ENCODE measurements at regions not wholly inside any gene's neighbourhood (a gene's known extent, or its start where the extent isn't known, plus 50 kb on each side); places are given as distances from the start of the nearest gene placed in this dataset.

DNA sequence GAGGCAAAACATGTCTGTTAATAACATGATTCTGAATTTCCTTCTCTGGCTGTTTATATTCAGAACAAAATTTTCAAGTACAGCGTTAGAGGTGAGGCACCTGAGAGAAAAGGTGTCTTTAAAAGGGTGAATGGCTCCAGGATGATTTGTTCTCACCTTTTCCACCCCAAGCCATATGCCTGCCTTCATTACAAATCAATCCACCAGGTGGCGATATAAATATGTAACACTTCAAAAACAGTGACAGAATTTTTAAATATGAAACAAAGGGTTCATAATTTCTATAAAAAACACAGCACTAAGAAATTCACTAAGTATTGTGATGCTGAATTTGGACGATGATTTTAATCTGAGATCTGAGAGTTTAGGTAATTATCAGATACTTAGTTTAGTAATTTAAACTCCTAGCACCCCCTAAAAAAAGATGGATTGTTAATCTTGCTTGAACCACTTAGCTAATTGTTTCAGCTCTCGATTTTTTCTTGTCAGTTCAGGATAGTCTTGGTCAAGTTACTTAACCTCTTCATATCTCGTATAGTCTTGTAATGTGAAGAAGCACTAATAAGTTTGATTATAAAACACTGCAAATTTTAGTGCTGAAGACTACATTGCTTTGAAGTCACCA lies 528.8 kb downstream of the CPS1 start:
- DNase-seq, result no peak
- no peak overlapping the region for H3K27ac Mint-ChIP-seq
- no peaks in the 10 kb centered on the region for H3K36me3 Mint-ChIP-seq (ENCODE audit: low read depth)
- no peak overlapping the region for H3K4me3 Mint-ChIP-seq
- intact Hi-C loops (cut with micrococcal nuclease), result no loop called here
- no peaks in the 10 kb centered on the region for H3K4me1 Mint-ChIP-seq
- ChIA-PET POLR2A (no interaction called here), CTCF (interaction anchor here (0.6 to 1.1 kb wide), 4 partner anchors 11 to 1482 kb away, joined by 3 to 4 read pairs (median 3); no protein-coding TSS in a partner anchor)
- TF ChIP-seq, protein P1, sequence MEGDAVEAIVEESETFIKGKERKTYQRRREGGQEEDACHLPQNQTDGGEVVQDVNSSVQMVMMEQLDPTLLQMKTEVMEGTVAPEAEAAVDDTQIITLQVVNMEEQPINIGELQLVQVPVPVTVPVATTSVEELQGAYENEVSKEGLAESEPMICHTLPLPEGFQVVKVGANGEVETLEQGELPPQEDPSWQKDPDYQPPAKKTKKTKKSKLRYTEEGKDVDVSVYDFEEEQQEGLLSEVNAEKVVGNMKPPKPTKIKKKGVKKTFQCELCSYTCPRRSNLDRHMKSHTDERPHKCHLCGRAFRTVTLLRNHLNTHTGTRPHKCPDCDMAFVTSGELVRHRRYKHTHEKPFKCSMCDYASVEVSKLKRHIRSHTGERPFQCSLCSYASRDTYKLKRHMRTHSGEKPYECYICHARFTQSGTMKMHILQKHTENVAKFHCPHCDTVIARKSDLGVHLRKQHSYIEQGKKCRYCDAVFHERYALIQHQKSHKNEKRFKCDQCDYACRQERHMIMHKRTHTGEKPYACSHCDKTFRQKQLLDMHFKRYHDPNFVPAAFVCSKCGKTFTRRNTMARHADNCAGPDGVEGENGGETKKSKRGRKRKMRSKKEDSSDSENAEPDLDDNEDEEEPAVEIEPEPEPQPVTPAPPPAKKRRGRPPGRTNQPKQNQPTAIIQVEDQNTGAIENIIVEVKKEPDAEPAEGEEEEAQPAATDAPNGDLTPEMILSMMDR (IDR thresholded peaks at IDR 0.05), result no peak
- no peak for ATAC-seq (ENCODE audit: low read depth)
- H3K9me3 Mint-ChIP-seq, result no peaks in the 10 kb centered on the region
- no peaks in the 10 kb centered on the region for H3K27me3 Mint-ChIP-seq

DNA sequence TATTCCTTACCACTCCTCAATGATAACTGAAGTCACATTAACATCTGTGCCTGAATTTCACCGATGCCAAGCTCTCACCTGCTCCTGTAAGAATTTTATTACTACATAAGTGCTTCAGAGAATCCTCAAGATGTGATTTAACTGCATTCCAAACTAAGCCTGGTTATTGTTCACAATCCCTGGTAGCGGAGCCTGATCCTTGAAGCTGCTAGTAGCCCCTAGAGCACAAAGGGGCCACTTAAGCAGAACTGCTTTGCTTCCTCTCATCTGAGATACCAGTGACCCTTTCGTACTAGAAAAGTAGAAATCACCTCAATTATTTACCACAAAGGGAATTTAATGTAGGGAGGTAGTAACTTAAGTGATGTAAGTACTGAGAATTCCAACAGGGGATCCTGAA lies 529.6 kb downstream of the CPS1 start:
- no peaks in the 10 kb centered on the region for H3K27me3 Mint-ChIP-seq
- no peaks in the 10 kb centered on the region for H3K36me3 Mint-ChIP-seq (ENCODE audit: low read depth)
- no peak overlapping the region for H3K4me3 Mint-ChIP-seq
- no peak overlapping the region for H3K27ac Mint-ChIP-seq
- ChIA-PET POLR2A (no interaction called here), CTCF (interaction anchor here (1.1 kb wide), 1 partner anchor 1481 kb away, joined by 4 read pairs; no protein-coding TSS in a partner anchor)
- intact Hi-C loops (cut with micrococcal nuclease), result no loop called here
- ATAC-seq (ENCODE audit: low read depth) (no peak), DNase-seq (no peak)
- TF ChIP-seq, protein P1 (IDR thresholded peaks at IDR 0.05), result no peak
- H3K4me1 Mint-ChIP-seq, result no peaks in the 10 kb centered on the region
- H3K9me3 Mint-ChIP-seq, result no peaks in the 10 kb centered on the region

DNA sequence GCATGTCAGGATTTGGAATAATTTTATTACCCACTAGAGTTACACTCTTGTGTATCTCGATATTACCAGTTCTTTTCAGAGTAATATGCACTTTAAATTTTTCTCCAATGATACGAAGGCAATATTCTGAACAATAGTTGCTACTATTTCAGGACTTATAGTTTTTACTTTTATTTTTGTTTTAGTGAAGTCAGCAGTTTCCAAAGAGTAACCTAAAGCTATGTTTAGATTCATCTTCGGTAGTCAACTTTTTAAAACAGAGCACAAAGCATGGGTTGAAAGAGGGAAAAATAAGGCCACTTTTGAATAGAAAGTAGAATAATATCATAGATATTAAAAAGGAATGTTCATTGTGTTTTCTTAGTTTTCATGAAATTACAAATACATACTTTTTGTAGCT lies 532.7 kb downstream of the CPS1 start:
- ChIA-PET POLR2A (no interaction called here), CTCF (no interaction called here)
- TF ChIP-seq, protein P1 (IDR thresholded peaks at IDR 0.05), result no peak
- H3K27ac Mint-ChIP-seq, result no peak overlapping the region
- no peaks in the 10 kb centered on the region for H3K9me3 Mint-ChIP-seq
- H3K4me1 Mint-ChIP-seq, result no peaks in the 10 kb centered on the region
- ATAC-seq (ENCODE audit: low read depth), result no peak
- no peak overlapping the region for H3K4me3 Mint-ChIP-seq
- no peak for DNase-seq
- no peaks in the 10 kb centered on the region for H3K36me3 Mint-ChIP-seq (ENCODE audit: low read depth)
- H3K27me3 Mint-ChIP-seq, result no peaks in the 10 kb centered on the region
- intact Hi-C loops (cut with micrococcal nuclease), result no loop called here

- ATAC-seq (ENCODE audit: low read depth) (no peak), DNase-seq (no peak)
- Mint-ChIP-seq H3K27ac (no peak overlapping the region), H3K4me1 (no peaks in the 10 kb centered on the region), H3K9me3 (peaks cover 3% of the 10 kb centered on the region), H3K4me3 (no peak overlapping the region), H3K36me3 (ENCODE audit: low read depth) (no peaks in the 10 kb centered on the region), H3K27me3 (no peaks in the 10 kb centered on the region)
- POLR2A ChIA-PET, result no interaction called here
- CTCF ChIA-PET, result no interaction called here
- TF ChIP-seq, protein P1 (IDR thresholded peaks at IDR 0.05), result no peak
- intact Hi-C loops (cut with micrococcal nuclease), result loop anchor here (2.0 kb wide), 1 partner anchor 649 kb away; no protein-coding TSS in a partner anchor
Measured at GRCh38 chr2:211093743-211094303, 537.4 kb downstream of the CPS1 start.

DNA sequence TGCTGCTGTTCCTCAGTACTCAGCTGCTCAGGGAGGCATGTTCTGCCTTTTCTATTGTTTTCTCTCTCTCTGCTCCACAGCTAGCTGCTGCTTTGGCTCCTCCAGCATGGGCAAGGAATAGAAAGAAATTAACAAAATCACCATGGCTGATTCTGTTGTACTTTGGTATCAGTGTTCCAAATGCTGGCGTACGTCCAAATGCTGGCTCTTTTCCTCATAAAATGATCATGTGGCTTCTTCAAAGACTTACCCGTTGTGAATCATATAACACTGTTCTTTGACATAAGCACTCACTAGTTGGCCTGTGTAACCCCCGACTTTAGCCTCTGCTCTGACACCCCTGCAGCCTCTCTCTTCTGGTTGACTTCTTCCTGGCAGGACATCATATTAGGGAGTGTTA lies 547.6 kb downstream of the CPS1 start:
- TF ChIP-seq, protein P1 (IDR thresholded peaks at IDR 0.05), result no peak

More for the DNA sequence above, 547.6 kb downstream of the CPS1 start:
- DNase-seq (no peak), ATAC-seq (ENCODE audit: low read depth) (no peak)
- no peaks in the 10 kb centered on the region for H3K36me3 Mint-ChIP-seq (ENCODE audit: low read depth)
- H3K27me3 Mint-ChIP-seq, result no peaks in the 10 kb centered on the region
- ChIA-PET POLR2A (no interaction called here), CTCF (no interaction called here)
- H3K27ac Mint-ChIP-seq, result no peak overlapping the region
- H3K4me1 Mint-ChIP-seq, result no peaks in the 10 kb centered on the region
- H3K9me3 Mint-ChIP-seq, result no peaks in the 10 kb centered on the region
- no peak overlapping the region for H3K4me3 Mint-ChIP-seq
- intact Hi-C loops (cut with micrococcal nuclease), result no loop called here

Data from activated B cell treated with CpG ODN at 0.5 μM for 24 hours (primary cell).